ENCODE measurements at regions not wholly inside any gene's neighbourhood (a gene's known extent, or its start where the extent isn't known, plus 50 kb on each side); places are given as distances from the start of the nearest gene placed in this dataset.
"Not testable (repeated sequence)": the region's sequence is repeated elsewhere in the genome, so short reads cannot be mapped to it uniquely, and the experiment has no call there.

DNA sequence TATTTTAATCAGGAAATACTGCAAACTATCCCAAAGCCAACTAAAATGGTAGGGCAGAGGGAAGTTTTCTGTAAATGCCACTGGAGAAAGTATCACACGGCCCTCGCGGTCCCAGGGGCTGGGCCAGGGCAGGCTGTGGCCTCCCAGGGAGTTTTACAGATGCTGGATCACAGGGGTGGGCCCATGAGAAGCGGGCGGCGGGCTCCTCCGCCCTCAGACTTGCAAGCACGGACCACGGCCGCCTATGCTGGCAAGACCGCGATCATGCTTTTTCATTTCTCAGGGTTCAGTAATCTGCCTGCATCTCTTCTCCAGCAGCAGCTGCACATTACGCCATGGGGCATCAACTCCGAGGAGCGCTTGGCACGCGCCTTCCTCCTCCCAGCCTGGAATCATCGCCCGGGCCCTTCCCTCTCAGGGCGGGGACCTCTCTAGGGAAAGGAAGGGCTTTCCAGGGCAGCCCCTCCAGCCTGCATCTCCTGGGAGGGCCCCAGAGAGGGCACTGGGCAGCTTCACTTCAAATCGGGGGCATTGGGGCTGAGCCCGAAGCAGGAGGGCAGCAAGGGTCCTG, 5420.7 kb upstream of the TPTE start:
- not testable (repeated sequence) for TF ChIP-seq ZNF274 (IDR thresholded peaks at IDR 0.05; ENCODE audit: low read depth, low read length); SUZ12 (IDR thresholded peaks at IDR 0.05; ENCODE audit: extremely low read depth, insufficient read depth, insufficient read length); YY1 (IDR thresholded peaks at IDR 0.05; ENCODE audit: insufficient read depth, insufficient read length)

Measured in NT2/D1 (cell line).